ENCODE measurements at regions not wholly inside any gene's neighbourhood (a gene's known extent, or its start where the extent isn't known, plus 50 kb on each side); places are given as distances from the start of the nearest gene placed in this dataset.

GRCh38 chr12:93181409-93181965 is 196.2 kb upstream of the NUDT4 start:
- TF ChIP-seq CTCF (IDR thresholded peaks at IDR 0.05) (no peak), POLR2A (IDR thresholded peaks at IDR 0.05) (no peak), EP300 (IDR thresholded peaks at IDR 0.05) (no peak)

All from tibial nerve (tissue), 4 donors.